WTC11 (cell line): ENCODE measurements at regions not wholly inside any gene's neighbourhood (a gene's known extent, or its start where the extent isn't known, plus 50 kb on each side); places are given as distances from the start of the nearest gene placed in this dataset.

Source experiments
- CREM ChIP-seq: sonication (generic); formaldehyde crosslinking; IDR thresholded peaks from 2 replicates; pipeline ENCODE4 v1.8.1; 2022; ENCODE audit warnings: mild to moderate bottlenecking, missing genetic modification reagents, moderate library complexity
- IRF1 ChIP-seq: sonication (generic); formaldehyde crosslinking; IDR thresholded peaks from 2 replicates; pipeline ENCODE4 v1.8.0; 2023; ENCODE audit warnings: missing genetic modification reagents
- SP1 ChIP-seq: sonication (generic); formaldehyde crosslinking; conservative IDR thresholded peaks from 2 replicates; pipeline ENCODE4 v1.8.1; 2022; ENCODE audit warnings: missing genetic modification reagents
- TF ChIP-seq, protein P1 (sequence below): sonication (generic); formaldehyde crosslinking; IDR thresholded peaks from 2 replicates; pipeline ENCODE4 v1.8.1; 2023; ENCODE audit warnings: mild to moderate bottlenecking, missing genetic modification reagents, borderline replicate concordance
- TF ChIP-seq, protein P2 (sequence below): sonication (generic); formaldehyde crosslinking; IDR thresholded peaks from 2 replicates; pipeline ENCODE4 v1.8.1; 2023; ENCODE audit warnings: mild to moderate bottlenecking, missing genetic modification reagents
- TF ChIP-seq, protein P3 (sequence below): fragments of 200-600 bp; IDR thresholded peaks from 2 replicates; pipeline ENCODE4 v1.8.0; 2022; ENCODE audit warnings: antibody characterized with exemption

GRCh38 chr3:166575161-166575560 is 737.9 kb upstream of the BCHE start:
- TF ChIP-seq IRF1 (CRISPR knock-in tag), result no peak
- TF ChIP-seq, protein P1, sequence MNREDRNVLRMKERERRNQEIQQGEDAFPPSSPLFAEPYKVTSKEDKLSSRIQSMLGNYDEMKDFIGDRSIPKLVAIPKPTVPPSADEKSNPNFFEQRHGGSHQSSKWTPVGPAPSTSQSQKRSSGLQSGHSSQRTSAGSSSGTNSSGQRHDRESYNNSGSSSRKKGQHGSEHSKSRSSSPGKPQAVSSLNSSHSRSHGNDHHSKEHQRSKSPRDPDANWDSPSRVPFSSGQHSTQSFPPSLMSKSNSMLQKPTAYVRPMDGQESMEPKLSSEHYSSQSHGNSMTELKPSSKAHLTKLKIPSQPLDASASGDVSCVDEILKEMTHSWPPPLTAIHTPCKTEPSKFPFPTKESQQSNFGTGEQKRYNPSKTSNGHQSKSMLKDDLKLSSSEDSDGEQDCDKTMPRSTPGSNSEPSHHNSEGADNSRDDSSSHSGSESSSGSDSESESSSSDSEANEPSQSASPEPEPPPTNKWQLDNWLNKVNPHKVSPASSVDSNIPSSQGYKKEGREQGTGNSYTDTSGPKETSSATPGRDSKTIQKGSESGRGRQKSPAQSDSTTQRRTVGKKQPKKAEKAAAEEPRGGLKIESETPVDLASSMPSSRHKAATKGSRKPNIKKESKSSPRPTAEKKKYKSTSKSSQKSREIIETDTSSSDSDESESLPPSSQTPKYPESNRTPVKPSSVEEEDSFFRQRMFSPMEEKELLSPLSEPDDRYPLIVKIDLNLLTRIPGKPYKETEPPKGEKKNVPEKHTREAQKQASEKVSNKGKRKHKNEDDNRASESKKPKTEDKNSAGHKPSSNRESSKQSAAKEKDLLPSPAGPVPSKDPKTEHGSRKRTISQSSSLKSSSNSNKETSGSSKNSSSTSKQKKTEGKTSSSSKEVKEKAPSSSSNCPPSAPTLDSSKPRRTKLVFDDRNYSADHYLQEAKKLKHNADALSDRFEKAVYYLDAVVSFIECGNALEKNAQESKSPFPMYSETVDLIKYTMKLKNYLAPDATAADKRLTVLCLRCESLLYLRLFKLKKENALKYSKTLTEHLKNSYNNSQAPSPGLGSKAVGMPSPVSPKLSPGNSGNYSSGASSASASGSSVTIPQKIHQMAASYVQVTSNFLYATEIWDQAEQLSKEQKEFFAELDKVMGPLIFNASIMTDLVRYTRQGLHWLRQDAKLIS, result no peak
- no peak for TF ChIP-seq CREM
- TF ChIP-seq, protein P2, sequence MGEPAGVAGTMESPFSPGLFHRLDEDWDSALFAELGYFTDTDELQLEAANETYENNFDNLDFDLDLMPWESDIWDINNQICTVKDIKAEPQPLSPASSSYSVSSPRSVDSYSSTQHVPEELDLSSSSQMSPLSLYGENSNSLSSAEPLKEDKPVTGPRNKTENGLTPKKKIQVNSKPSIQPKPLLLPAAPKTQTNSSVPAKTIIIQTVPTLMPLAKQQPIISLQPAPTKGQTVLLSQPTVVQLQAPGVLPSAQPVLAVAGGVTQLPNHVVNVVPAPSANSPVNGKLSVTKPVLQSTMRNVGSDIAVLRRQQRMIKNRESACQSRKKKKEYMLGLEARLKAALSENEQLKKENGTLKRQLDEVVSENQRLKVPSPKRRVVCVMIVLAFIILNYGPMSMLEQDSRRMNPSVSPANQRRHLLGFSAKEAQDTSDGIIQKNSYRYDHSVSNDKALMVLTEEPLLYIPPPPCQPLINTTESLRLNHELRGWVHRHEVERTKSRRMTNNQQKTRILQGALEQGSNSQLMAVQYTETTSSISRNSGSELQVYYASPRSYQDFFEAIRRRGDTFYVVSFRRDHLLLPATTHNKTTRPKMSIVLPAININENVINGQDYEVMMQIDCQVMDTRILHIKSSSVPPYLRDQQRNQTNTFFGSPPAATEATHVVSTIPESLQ (CRISPR knock-in tag), result no peak
- no peak for TF ChIP-seq SP1 (CRISPR knock-in tag)
- TF ChIP-seq, protein P3, sequence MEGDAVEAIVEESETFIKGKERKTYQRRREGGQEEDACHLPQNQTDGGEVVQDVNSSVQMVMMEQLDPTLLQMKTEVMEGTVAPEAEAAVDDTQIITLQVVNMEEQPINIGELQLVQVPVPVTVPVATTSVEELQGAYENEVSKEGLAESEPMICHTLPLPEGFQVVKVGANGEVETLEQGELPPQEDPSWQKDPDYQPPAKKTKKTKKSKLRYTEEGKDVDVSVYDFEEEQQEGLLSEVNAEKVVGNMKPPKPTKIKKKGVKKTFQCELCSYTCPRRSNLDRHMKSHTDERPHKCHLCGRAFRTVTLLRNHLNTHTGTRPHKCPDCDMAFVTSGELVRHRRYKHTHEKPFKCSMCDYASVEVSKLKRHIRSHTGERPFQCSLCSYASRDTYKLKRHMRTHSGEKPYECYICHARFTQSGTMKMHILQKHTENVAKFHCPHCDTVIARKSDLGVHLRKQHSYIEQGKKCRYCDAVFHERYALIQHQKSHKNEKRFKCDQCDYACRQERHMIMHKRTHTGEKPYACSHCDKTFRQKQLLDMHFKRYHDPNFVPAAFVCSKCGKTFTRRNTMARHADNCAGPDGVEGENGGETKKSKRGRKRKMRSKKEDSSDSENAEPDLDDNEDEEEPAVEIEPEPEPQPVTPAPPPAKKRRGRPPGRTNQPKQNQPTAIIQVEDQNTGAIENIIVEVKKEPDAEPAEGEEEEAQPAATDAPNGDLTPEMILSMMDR, result no peak
